ENCODE measurements at regions not wholly inside any gene's neighbourhood (a gene's known extent, or its start where the extent isn't known, plus 50 kb on each side); places are given as distances from the start of the nearest gene placed in this dataset.

DNA sequence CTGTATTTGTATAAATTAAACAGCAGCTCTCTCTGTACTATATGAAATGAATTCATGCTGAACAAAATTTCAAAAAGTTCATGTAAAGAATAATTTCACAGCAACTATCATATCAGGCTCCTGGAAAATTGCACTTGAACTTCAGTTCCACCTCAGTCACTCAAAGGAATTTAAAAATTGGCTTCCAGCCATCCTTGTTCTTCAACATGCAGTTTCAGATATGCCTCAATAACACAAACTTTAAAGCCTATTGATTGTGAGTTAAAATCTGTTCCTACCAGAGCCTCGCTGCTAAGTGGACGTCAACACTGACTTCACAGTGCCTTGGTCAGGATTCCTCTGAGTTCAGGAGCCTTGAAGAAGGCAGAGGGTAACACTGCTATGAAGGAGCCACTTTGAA lies 418.7 kb upstream of the WWC1 start:
- DNase-seq (no peak), ATAC-seq (no peak)

DNA sequence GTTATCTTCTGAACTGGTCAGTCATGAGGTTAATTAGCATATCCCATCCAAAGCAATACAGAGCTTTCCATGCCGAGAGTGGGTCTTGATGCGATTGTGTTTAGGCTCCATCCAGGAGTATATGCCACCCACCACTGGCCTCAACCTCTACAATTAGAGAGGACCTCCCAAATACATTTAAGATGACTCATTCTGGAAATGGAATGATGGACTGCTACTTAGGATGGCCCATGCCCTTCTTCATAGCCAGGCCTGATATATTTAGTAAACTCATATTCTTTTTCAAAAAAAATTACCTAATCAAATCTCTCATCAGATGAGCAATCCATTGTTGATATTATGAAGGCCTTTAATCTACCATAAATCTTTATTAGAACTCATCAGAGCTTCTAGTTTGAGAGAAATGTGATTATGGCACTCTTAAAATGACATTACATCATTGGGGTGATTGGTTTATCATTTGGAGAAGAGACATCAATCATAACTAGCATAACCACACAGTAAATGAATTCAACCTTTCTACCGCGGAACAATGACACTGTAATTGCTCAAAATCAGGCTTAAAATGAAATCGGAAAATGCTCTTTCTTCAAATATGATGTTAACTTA lies 414.2 kb upstream of the WWC1 start:
- DNase-seq (no peak), ATAC-seq (no peak)

DNA sequence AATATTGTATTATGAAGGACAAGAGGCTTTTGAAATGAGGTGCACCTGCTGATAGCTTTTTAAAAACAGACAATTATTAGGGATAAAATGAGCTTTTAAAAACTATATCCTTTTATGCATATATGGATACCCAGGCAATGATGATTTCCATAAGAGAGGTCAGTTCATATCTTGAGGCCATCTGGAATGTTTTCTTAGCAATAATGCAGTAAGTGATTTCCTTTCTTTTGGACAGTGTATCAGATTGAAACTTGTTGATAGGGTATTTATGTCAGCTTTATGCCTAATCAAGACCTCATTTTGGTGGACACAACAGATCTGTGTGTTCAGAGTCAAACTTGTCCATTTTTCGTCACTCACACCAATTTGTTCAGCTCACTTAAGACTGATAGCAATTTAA lies 413.5 kb upstream of the WWC1 start:
- DNase-seq = no peak
- ATAC-seq = no peak

DNA sequence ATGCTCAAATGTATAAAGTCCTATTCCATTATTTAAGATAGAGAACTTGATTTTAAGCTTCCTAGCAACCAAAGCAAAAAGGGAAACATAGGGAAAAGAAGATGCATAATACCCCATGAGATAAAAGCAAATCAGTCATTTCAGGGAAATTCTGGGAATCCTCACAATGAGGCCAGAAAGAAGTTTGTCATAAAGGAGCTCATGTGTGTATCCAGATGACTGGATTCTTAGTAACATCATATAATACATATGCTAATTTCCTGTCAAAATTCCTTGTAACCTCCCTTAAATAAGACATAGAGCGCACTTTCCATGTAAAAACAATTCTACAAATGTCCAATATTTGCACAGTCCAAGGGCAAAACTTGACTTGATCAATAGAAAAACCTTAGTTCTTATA lies 411.0 kb upstream of the WWC1 start:
- no peak for ATAC-seq
- DNase-seq = no peak

DNA sequence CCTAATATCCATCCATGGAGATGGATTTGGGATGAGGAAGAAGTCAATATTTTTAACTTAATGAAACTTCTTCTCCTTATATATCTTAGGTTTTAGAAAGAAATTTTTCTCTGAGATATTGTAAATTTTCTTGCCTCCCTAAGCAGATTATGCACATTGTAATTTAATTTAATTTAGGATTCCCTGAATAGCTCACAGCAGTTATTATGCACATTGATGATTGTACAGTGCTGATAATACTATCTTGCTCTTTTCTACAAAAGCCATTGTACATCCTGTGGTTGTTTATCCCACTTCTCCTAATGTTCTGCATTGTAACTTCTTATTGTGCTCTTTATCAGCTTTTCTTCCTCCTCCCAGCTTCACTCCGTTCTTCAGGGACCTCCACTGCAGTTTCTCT lies 410.4 kb upstream of the WWC1 start:
- ATAC-seq = no peak
- no peak for DNase-seq

DNA sequence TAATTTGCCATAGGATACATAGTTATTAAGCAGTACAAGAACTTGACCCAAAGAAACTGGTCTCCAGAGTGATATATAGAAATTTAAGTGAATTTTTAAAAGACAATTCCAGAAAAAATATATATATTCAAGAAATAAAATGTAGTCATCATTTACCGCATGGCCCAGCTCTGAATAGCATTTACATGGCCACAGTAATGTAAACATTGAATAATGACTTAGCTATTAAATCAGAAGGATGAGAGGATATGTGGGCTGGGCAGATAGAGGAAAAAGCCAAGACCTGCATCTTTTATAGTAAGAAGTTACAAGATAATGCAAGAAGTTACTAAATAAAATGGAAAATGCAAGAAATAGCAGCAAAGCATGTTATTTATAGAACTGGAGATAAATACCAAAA lies 405.2 kb upstream of the WWC1 start:
- ATAC-seq (no peak), DNase-seq (no peak)

DNA sequence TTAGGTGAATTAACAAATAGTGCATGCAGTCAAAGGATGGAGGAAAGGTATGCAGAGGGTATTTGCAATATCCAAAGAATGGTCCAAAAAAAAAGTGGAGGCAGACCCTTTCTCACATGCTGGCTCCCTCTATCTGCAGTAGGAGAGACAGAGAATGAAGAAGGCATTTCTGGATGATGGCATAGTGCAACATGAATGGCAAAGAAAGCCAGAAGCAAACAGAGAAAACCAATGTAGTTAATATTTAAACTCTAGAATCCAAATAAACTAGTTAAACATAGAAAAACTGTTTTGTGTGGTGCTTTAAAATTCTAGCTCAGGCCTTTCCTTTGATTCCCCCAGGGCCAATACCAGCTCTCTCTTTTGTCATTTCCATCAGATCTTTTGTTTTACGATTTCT lies 403.1 kb upstream of the WWC1 start:
- ATAC-seq (no peak), DNase-seq (no peak)

DNA sequence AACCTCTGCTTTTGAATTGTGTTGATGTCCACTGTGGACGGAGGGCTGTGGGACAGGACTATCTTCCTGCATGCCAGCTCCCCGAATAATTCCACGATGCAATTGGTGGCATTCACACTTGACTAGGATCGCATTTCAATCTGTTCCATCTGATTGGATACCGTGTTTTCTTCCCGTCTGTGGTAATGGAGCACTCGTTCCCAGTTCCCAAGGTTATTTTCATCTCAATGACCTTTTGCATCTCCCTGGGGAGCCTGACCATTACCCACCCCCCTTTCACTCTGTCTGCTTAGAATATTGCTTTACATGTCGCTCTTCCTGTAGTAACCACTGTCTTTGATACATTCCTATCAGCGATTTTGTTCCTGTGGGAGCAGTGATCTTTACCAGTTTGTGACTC lies 402.2 kb upstream of the WWC1 start:
- ATAC-seq = no peak
- no peak for DNase-seq

DNA sequence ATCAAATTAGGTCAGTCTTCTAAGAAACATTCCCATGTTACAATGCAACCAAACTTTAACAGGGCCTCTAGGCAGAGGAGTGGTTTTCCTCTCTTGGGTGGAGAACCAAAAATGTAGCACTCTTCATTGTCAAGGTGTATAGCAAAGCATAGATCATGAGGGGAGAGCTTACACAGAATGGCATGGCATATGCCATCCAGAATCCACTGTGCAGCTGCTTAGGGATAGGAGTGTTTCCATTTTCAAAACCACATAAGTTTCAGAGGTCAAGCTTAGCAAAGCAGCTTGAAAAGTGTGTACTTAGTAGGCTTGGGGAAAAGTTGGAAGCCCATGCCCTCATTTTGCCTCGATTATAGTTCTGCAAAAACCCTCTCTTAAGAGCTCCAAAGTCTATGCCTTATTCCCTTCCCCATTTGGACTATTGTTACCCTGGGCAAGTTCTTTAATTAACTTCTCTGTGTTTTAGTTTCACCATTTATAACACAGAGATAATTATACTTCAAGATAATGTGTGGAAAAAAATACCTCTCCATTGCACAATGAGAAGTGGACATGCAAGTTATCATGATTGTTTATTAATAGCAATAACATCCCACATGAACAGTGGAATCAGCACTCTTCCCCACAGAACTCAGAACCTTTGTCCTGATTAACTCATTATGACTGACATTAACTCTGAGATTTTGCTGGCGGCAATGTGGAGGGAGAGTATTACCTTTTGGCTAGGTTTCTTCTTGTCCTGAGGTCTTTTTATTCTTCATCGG lies 398.9 kb upstream of the WWC1 start:
- no peak for ATAC-seq
- no peak for DNase-seq

DNA sequence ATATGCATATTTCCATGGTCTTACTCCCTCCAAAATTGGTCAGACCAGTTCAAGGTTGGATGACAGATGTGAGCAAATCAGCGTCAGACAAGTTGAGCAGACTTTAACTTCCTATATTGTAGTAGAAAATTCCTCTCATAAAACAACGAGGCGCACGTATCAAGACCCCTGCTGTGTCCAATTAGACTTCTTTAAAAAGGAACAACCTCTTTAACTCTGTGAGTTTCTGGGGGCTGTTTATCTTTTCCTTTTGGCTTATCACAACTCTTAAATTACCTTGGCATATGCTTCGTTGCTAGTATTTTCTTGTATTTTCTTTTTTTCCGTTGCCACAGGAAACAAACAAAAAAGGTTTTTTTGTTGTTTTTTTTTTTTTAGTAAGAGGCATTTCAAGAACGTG lies 398.2 kb upstream of the WWC1 start:
- DNase-seq (no peak), ATAC-seq (no peak)

DNA sequence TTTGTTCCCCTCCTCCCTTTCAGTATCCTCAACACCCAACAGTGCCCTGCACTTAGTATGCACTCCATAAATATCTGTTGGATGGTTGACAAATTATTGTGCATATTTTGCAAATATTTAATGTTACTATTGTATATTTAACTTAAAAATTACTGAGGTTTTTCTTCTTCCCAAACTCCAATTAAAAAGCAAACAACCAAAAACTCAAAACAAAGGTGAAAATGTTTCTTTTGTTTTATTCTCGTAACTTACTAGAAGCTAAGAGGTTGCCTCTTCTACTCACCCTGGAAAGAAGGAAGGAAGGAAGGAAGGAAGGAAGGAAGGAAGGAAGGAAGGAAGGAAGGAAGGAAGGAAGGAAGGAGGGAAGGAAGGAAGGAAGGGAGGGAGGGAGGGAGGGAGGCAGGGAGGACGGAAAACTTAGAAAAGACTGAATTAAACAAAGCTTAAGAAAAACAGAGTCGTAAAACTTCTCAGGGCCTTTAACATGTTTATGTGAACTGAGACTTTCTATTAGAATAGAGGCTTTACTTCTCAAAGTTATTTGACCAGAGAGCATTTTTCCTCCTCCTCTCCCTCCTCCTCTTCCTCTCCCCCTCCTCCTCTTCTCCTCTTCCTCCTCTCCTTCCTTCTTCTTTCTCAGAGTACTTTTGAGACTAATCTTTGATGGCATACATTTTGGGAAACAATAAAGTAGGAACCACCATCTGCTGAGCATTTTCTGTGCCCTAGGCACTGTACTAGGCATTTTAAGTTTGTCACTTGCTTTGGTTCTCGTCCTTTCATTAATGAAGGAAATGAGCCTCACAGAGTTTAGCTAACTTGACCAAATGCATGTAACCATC lies 396.6 kb upstream of the WWC1 start:
- DNase-seq (no peak), ATAC-seq (no peak)

DNA sequence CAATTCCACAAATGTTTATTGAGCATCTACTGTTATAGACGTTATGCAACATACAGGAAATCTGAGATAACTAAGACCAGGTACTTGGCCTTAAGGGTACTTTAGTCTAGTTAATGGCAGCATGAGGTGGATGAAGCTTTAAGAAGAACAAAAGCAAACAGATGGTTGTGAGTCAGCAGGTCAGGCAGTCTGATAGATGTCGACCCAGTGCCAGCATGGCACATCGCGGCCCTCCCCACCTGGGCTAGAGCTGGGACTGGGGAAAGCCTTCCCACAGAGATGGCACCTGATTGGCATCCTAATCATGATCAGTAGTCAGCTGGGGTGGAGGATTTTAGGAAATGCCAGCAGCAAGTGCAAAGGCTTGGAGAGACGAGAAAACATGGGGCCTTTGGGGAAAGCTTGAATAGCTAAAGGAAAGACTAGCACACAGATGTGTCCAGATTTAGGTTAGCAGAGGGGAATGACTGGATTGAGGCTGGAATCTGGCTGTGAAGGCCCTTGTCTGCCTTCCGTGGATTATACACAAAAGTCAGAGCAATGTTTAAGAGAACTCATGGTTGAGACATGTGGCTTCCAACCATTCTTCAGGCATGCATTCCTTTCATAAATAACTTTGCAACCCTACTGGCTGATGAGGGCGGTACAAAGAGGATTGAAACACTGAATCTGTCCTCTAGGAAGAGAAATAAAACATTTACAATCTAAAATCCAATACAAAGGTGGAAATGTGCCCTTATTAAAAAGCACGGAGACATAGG lies 395.4 kb upstream of the WWC1 start:
- ATAC-seq (no peak), DNase-seq (no peak)

DNA sequence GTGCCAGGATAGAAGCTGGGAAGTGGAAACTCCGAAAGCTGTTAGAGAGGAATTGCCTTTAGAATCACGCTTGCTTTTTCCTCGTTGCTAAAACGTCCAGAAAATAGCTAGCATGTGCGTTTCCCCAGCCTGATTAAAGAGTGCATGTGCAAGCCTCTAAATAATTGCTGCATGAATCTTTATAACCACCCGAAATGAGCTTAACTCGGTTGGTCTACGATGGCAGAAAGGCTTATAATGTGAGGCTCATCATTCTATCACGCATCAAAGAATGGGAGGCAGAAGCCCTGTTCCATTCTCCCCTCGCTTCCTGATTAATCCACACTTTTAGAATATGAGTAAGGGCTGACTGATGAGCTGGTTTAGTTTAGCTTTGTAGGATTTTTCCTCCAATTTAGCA lies 394.6 kb upstream of the WWC1 start:
- no peak for DNase-seq
- ATAC-seq = no peak

DNA sequence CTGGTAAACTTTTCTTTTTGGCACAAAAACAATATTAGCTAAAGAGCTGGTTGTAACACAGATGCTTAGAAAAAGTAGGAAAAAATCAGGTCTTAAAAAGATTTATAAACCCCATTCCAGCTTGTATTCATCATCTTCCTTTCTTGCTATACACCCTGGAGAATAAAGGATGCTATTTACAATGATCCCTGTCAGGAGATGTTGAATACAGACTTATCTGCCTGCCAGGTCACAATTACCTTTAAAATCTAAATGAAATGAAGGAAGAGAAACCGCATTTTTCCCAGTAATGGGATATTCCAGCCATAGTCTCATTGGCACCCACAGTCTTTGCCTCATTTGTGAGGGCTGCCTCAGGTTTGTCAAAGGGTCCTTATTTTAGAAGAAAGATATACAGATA lies 394.1 kb upstream of the WWC1 start:
- DNase-seq = no peak
- no peak for ATAC-seq

DNA sequence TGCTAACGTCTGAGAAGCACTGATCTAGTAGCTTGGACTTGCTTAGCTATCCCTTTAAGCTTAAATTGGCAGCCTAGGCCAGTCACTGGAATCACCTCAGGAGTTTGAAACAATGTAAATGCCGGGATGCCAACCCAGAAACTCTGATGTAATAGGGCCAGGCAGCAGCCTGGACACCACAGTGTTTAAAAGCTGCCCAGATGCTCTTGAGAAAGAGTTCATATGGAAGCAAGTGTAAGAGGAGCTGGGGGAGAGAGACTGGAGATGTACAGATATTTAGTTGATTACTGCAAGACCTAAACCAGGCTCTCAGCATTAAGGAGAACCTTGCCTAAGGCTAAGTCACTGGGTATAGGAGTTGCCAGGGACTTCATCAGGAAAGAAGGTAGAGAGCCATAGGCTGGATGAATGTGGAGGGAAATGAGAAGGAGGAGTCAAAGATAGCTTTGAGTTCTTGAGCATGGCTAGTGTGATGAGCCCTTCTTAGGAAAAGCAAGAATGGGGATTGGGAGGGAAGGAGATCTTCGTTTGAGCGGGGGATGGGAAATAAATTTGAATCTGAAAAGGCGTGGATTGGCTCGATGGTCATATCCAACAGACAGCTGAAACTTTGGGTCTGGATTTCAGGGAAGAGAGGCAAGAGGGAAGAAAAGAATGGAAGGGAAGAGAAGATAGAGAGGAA lies 392.9 kb upstream of the WWC1 start:
- ATAC-seq (no peak), DNase-seq (no peak)

DNA sequence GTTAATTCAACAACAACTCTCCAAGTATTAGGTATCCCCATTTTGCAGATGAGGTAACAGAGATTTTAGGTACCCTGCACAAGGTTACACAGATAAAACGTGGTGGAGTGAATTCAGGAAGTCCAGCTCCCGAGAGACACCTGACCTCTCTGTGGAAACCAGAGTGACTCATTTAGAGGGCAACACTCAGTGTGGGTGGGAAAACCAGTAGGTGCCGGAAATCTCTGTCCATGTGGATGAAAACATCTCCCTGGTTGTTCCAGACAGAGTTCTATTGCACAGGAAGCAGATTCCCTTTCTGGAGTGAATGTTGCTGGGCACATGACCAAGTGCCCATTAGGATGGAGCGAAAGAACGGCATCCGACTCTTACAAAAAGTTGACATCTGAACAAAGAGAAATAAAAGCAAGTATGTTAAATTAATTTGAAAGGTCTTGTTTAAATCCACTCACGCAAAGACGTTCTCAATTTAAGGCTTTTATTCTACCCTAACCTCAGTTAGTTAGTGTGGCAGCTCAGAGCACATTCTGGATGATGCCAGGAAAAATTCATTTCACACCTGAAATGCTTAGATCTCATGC lies 391.9 kb upstream of the WWC1 start:
- no peak for DNase-seq

DNA sequence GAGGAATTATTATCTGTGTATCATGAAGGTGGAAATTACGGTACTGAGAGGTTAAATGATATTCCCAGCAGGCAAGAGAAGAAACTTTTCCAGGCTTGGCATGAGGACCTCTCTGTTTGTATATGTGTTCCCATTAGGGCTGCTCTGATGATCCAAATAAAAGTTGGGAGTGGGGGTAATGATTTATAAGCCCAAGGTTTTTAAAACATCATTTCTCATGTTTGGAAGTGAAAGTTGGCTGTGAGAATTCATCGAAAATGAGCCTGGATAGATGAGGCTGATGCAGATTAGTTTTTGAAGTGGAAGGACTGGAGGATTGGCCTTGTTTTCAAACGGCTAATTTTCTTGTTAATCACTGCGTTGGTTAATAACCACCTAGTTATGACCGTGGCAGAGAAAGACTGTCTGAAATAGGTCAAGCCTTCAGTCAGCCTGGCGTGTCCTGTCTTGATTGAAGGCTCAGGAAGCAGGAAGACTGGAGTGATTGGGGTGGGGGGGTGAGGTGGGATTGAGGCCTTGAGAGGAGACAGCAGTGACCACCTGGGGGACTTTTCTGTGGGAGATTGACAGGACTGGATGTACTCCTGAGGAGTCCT lies 391.0 kb upstream of the WWC1 start:
- DNase-seq = no peak
- ATAC-seq = no peak

More for the DNA sequence above, 391.9 kb upstream of the WWC1 start:
- ATAC-seq = no peak

DNA sequence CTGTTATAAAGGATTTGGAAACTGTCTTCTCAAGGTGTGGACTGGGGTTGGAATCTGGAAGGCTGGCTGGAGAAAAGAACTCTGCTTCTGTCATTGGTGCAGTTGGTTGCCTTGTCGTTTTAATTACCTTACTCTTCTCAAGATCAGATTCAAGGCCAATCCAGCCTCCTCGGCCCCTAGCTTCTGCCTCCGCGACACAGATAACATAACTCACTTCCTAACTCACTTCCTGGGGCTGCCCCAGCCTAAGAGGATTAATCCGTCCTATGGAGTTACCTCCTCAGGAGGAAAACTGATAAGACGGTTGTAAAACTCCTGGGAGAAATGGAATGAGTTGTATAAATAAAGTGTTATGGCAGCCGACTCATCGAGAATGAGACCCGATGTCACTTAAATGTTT lies 389.1 kb upstream of the WWC1 start:
- ATAC-seq = no peak
- DNase-seq = no peak

DNA sequence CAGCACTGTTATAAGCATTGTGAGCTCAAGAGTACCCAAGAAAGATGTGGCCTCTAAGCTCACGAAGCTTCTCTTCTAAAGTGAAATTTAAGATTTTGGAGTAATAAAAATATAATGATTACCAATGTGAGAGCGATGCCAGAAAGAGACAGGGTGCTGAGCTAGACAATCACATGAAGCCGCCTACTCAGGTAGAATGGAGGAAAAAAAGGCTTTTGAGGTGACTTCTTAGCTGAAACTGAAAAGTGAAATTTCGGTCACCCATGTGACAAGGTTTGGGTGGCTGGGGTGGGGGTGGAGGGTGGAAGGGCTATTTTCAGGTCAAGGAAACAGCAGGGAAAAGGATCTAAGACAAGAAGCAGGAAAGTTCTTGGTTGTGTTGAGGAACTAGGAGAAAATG lies 388.2 kb upstream of the WWC1 start:
- ATAC-seq (no peak), DNase-seq (no peak)

DNA sequence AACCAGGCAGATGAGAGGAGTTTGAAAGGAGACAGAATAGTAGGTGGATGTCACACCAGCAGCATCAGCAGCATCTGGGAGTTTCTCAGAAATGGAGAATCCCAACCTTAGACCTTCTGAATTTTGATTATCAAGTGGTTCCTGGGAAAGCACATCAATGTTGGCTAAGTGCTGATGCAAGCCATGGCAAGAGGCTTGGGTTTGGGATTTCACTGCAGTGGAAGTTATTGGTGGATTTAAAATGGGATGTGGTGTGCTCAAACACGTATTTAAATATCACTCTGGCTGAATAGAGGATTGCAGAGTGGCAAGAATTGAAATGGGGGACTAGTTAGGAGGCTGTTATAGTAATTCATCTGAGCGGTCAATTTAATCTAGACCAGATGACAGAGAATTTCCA lies 387.8 kb upstream of the WWC1 start:
- no peak for ATAC-seq
- no peak for DNase-seq
